Caco-2 (cell line): ENCODE measurements at regions not wholly inside any gene's neighbourhood (a gene's known extent, or its start where the extent isn't known, plus 50 kb on each side); places are given as distances from the start of the nearest gene placed in this dataset.

Source experiments
- BruUV-seq: library from RNA; stranded (reverse); fragments of 400-500 nt; replicated peaks from 2 replicates; lab custom pipeline; 2021; lab: Mats Ljungman, UMichigan
- CTCF ChIA-PET: fragments of 300-600 bp; sonication (Branson Sonifier 250); formaldehyde crosslinking; loops from one replicate; lab custom pipeline; 2022; ENCODE audit warnings: antibody characterized with exemption; lab: Charles Lee
- POLR2A ChIA-PET: fragments of 300-600 bp; sonication (Branson Sonifier 250); formaldehyde crosslinking; loops from one replicate; lab custom pipeline; 2022; ENCODE audit warnings: antibody characterized with exemption; lab: Charles Lee
- DNase-seq, 2 experiments: peaks; one replicate each; pipeline versions ENCODE4 v3.0.0 to v3.0.0-alpha.2; 2020 to 2022
- H3K27me3 ChIP-seq: replicated peaks from 2 replicates; pipeline ENCODE4 v1.6.0; 2011; ENCODE audit warnings: low read length; ENCODE audit not compliant: control insufficient read depth, insufficient read depth
- H3K36me3 ChIP-seq: 2 replicates; pipeline ENCODE4 v1.5.1; 2011; ENCODE audit warnings: low read length; ENCODE audit not compliant: control insufficient read depth, insufficient read depth
- H3K4me1 ChIP-seq: fragments of 250-450 bp; sonication (Bioruptor Pico); 2 replicates; pipeline ENCODE4 v1.5.1; 2020; ENCODE audit warnings: mild to moderate bottlenecking
- H3K4me3 ChIP-seq: 2 replicates; pipeline ENCODE4 v1.5.1; 2011; ENCODE audit warnings: low read depth, mild to moderate bottlenecking, control low read depth, low read length
- H3K9me3 ChIP-seq: fragments of 250-450 bp; sonication (Bioruptor Pico); 2 replicates; pipeline ENCODE4 v1.5.1; 2020; ENCODE audit warnings: mild to moderate bottlenecking, moderate library complexity
- H3K27ac Mint-ChIP-seq: one replicate; pipeline ENCODE4 v1.8.0; 2022; ENCODE audit warnings: mixed read lengths; ENCODE audit not compliant: unreplicated experiment
- H3K27me3 Mint-ChIP-seq: one replicate; pipeline ENCODE4 v1.8.0; 2022; ENCODE audit warnings: mixed read lengths; ENCODE audit not compliant: insufficient read depth, unreplicated experiment
- H3K36me3 Mint-ChIP-seq: one replicate; pipeline ENCODE4 v1.8.0; 2022; ENCODE audit warnings: mild to moderate bottlenecking, mixed read lengths; ENCODE audit not compliant: insufficient read depth, unreplicated experiment
- H3K4me1 Mint-ChIP-seq: one replicate; pipeline ENCODE4 v1.8.0; 2022; ENCODE audit warnings: low read depth, mixed read lengths; ENCODE audit not compliant: unreplicated experiment
- H3K4me3 Mint-ChIP-seq: one replicate; pipeline ENCODE4 v1.8.0; 2022; ENCODE audit warnings: mild to moderate bottlenecking, moderate library complexity, mixed read lengths; ENCODE audit not compliant: unreplicated experiment
- H3K9me3 Mint-ChIP-seq: one replicate; pipeline ENCODE4 v1.8.0; 2022; ENCODE audit warnings: mixed read lengths; ENCODE audit not compliant: unreplicated experiment
- intact Hi-C: fragments of 100-400 bp; cut with micrococcal nuclease; formaldehyde crosslinking; loops from one replicate; pipeline ENCODE4 v1.10.0; 2022; ENCODE audit not compliant: unreplicated experiment
- TF ChIP-seq, protein P1 (sequence below), 2 experiments: fragments of 200-600 bp in 1 of 2; IDR thresholded peaks; 1 replicate in 1 of 2; 2 replicates in 1 of 2; pipeline versions ENCODE4 v1.5.1 to v1.8.0; 2011 to 2022; ENCODE audit warnings: antibody characterized with exemption in 1 of 2, control low read depth in 1 of 2, inconsistent platforms in 1 of 2, low read depth in 1 of 2, low read length in 1 of 2, mild to moderate bottlenecking in 1 of 2, moderate library complexity in 1 of 2; ENCODE audit not compliant: insufficient read depth in 1 of 2, severe bottlenecking in 1 of 2, unreplicated experiment in 1 of 2

DNA sequence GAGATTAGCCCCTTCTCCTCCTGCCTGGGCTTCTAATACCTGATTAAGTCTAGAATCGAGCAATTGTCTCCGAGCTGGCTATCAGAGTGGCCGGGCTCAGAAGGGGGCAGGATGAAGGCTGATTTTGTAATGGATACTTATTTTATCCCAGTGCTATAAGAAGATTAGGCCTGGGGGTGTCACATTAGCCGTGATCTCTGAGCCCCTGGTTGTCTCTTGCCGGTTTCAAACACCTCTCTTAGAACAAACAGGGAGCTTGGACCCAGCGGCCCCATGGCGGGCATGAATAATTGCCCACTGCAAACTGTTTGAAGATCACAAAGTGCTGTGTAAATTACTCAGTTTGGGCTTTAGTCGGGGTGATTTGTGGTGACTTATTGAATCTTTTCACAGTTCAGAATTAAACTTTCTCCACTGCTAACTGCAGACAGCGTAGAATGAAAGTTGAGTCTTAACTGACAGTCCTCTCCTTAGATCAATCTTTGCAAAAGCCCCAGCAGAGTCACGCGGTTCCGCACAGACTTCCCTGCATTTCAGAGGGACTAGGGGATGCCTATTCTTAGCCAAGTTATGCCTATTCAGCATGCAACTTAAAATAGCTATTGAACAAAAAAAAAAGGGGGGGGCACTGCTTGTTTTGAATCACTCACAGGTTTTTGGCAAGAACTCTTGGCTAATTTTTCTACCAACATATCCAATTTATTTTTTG is 200.6 kb upstream of the IRX1 start:
- no peaks in the 10 kb centered on the region for H3K4me1 ChIP-seq
- BruUV-seq, result no TSS peak
- H3K4me3 ChIP-seq, result no peak overlapping the region
- ChIA-PET POLR2A (no interaction called here), CTCF (no interaction called here)
- H3K9me3 Mint-ChIP-seq, result peaks cover 11% of the 10 kb centered on the region
- H3K9me3 ChIP-seq, result no peaks in the 10 kb centered on the region
- intact Hi-C loops, result no loop called here
- no peaks in the 10 kb centered on the region for H3K36me3 Mint-ChIP-seq
- no peak overlapping the region for H3K4me3 Mint-ChIP-seq
- DNase-seq, result no peak
- no peaks in the 10 kb centered on the region for H3K36me3 ChIP-seq
- TF ChIP-seq, protein P1, sequence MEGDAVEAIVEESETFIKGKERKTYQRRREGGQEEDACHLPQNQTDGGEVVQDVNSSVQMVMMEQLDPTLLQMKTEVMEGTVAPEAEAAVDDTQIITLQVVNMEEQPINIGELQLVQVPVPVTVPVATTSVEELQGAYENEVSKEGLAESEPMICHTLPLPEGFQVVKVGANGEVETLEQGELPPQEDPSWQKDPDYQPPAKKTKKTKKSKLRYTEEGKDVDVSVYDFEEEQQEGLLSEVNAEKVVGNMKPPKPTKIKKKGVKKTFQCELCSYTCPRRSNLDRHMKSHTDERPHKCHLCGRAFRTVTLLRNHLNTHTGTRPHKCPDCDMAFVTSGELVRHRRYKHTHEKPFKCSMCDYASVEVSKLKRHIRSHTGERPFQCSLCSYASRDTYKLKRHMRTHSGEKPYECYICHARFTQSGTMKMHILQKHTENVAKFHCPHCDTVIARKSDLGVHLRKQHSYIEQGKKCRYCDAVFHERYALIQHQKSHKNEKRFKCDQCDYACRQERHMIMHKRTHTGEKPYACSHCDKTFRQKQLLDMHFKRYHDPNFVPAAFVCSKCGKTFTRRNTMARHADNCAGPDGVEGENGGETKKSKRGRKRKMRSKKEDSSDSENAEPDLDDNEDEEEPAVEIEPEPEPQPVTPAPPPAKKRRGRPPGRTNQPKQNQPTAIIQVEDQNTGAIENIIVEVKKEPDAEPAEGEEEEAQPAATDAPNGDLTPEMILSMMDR (IDR thresholded peaks at IDR 0.05; ENCODE audit: insufficient read depth in 1 of 2, low read depth in 1 of 2, low read length in 1 of 2, severe bottlenecking in 1 of 2, unreplicated experiment in 1 of 2), result no peak
- no peaks in the 10 kb centered on the region for H3K27me3 ChIP-seq
- no peak overlapping the region for H3K27ac Mint-ChIP-seq
- no peaks in the 10 kb centered on the region for H3K4me1 Mint-ChIP-seq
- peaks cover 3% of the 10 kb centered on the region for H3K27me3 Mint-ChIP-seq

DNA sequence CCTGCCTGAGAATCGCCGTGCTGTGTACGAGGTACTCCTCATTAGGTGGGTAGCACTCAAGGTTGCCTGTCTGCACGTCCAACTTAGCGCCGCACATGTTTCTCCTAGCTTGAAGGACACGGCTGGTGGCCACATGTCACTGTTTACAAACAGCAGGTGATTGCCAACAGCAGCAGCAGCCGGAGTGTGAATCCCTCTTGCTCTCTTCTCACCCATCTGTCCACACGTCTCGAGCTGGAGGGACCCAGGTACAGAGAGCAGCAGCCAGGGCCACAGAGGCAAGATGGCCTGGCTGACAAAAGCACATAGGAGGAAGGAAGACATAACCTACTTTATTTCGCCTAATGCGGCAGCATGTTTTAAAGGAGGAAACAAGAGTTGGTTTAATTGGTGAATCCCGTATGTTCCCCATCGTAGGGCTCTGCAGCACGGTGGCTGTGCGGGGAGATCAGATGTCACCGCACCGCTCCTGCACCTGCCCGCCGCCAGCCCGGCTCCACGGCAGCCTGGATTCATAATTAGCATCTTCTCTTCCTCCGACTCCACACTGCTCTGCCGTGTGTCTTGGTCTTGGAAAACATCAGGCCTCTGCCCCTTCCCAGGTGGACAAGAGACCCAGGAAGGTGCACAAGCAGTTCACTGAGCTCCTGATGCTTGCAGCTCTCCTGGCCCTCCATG is 201.6 kb upstream of the IRX1 start:
- DNase-seq, result no peak
- H3K36me3 Mint-ChIP-seq, result no peaks in the 10 kb centered on the region
- no peaks in the 10 kb centered on the region for H3K4me1 Mint-ChIP-seq
- TF ChIP-seq, protein P1 (IDR thresholded peaks at IDR 0.05; ENCODE audit: insufficient read depth in 1 of 2, low read depth in 1 of 2, low read length in 1 of 2, severe bottlenecking in 1 of 2, unreplicated experiment in 1 of 2), result no peak
- ChIA-PET POLR2A (no interaction called here), CTCF (no interaction called here)
- Histone ChIP-seq H3K27me3 (no peaks in the 10 kb centered on the region), H3K9me3 (no peaks in the 10 kb centered on the region), H3K4me3 (no peak overlapping the region), H3K36me3 (no peaks in the 10 kb centered on the region), H3K4me1 (no peaks in the 10 kb centered on the region)
- H3K4me3 Mint-ChIP-seq, result no peak overlapping the region
- intact Hi-C loops, result no loop called here
- BruUV-seq, result no TSS peak
- H3K27me3 Mint-ChIP-seq, result peaks cover 3% of the 10 kb centered on the region
- H3K9me3 Mint-ChIP-seq, result peaks cover 1% of the 10 kb centered on the region
- no peak overlapping the region for H3K27ac Mint-ChIP-seq

DNA sequence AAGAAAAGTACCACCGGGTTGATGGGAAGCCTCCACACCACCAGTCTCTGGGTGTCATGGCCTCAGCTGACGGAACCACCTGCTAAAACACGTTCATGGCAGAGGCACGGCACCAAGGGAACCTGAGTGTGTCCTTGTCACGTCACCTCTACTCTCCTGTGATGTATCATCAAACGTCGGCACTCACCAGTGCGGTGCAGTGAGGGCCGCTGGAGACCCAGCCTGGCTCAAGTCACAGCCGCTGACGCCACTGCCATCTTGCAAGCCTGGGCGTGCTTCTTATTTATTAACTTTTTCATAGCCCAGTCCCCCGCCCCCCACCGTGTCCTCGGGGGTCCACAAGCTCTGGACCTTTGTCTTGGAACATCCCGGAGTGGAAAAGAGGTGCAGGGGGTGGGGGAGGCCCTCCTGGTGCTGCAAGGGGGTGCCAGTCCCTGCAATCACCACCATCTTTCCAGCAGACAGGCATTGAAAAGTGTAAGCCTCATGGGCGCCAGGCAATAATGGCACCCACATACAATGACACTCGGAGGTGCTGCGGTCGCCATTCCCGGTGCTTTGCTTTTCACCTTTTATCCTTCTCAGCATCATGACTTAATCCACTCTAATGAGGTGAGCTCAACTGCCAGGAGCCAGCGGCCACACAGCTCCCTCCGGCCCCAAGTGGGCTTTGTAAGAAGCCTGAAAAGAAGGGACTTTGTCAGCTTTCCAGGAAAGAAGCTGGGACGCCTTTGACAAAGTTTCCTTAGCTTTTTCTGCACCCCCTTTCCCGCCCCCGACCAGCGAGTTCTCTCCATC is 202.3 kb upstream of the IRX1 start:
- no TSS peak for BruUV-seq
- H3K9me3 Mint-ChIP-seq, result no peaks in the 10 kb centered on the region
- Histone ChIP-seq H3K9me3 (no peaks in the 10 kb centered on the region), H3K36me3 (no peaks in the 10 kb centered on the region), H3K4me1 (no peaks in the 10 kb centered on the region), H3K27me3 (no peaks in the 10 kb centered on the region), H3K4me3 (no peak overlapping the region)
- H3K36me3 Mint-ChIP-seq, result no peaks in the 10 kb centered on the region
- H3K4me1 Mint-ChIP-seq, result no peaks in the 10 kb centered on the region
- H3K27ac Mint-ChIP-seq, result no peak overlapping the region
- peaks cover 3% of the 10 kb centered on the region for H3K27me3 Mint-ChIP-seq
- POLR2A ChIA-PET, result no interaction called here
- DNase-seq, result no peak
- H3K4me3 Mint-ChIP-seq, result no peak overlapping the region
- intact Hi-C loops, result no loop called here
- TF ChIP-seq, protein P1 (IDR thresholded peaks at IDR 0.05; ENCODE audit: insufficient read depth in 1 of 2, low read depth in 1 of 2, low read length in 1 of 2, severe bottlenecking in 1 of 2, unreplicated experiment in 1 of 2), result no peak
- CTCF ChIA-PET, result no interaction called here
